Bronchial epithelial cell (primary cell): ENCODE measurements at regions not wholly inside any gene's neighbourhood (a gene's known extent, or its start where the extent isn't known, plus 50 kb on each side); places are given as distances from the start of the nearest gene placed in this dataset.

Experiments
- DNase-seq: peaks from one replicate; pipeline ENCODE4 v3.0.0-alpha.2; 2010; ENCODE audit warnings: low read depth
- FAIRE-seq: peaks from 2 replicates; lab custom pipeline; 2011; peaks lifted over from hg19 to GRCh38; lab: Jason Lieb, UNC
- H3K27me3 ChIP-seq: 2 replicates; pipeline ENCODE4 v1.5.1; 2011; ENCODE audit warnings: low read length; ENCODE audit not compliant: control insufficient read depth, insufficient read depth
- H3K36me3 ChIP-seq: 2 replicates; pipeline ENCODE4 v1.5.1; 2011; ENCODE audit warnings: low read length; ENCODE audit not compliant: control insufficient read depth, insufficient read depth
- H3K4me3 ChIP-seq: 2 replicates; pipeline ENCODE4 v1.5.1; 2011; ENCODE audit warnings: mild to moderate bottlenecking, low read depth, low read length, control low read depth
- CTCF ChIP-seq: IDR thresholded peaks from 2 replicates; pipeline ENCODE4 v1.5.1; 2011; ENCODE audit warnings: mild to moderate bottlenecking, moderate library complexity, low read length, control low read depth, inconsistent platforms; ENCODE audit not compliant: insufficient read depth, severe bottlenecking

DNA sequence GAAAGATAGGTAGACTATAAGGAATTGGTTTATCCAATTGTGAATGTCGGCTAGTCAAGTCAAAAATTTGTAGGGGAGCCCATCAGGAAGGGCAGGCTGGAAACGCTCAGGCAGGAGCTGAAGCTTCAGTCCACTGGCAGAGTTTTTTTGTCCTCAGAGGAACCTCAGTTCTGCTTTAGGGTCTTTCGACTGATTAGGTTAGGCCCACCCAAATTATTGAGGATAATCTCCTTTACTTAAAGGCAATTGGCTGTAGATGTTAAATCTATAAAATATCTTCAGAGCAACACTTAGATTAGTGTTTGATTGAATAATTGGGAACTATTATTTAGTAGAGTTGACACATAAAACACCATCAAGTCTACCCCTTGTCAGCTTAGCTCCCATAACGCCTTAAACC is 105.5 kb upstream of the ARHGAP5 start:
- H3K4me3 ChIP-seq = no peak overlapping the region
- FAIRE-seq (no peak), DNase-seq (no peak)
- no peak for TF ChIP-seq CTCF
- H3K36me3 ChIP-seq = no peaks in the 10 kb centered on the region
- no peaks in the 10 kb centered on the region for H3K27me3 ChIP-seq

- FAIRE-seq (no peak), DNase-seq (no peak)
- Histone ChIP-seq H3K27me3 (no peaks in the 10 kb centered on the region), H3K36me3 (no peaks in the 10 kb centered on the region), H3K4me3 (no peak overlapping the region)
- no peak for TF ChIP-seq CTCF
Observed at GRCh38 chr14:31977001-31977556, 100.0 kb upstream of the ARHGAP5 start.

GRCh38 chr14:31978423-31978822 is 98.7 kb upstream of the ARHGAP5 start:
- Histone ChIP-seq H3K27me3 (no peaks in the 10 kb centered on the region), H3K36me3 (no peaks in the 10 kb centered on the region), H3K4me3 (no peak overlapping the region)
- no peak for TF ChIP-seq CTCF
- FAIRE-seq (no peak), DNase-seq (no peak)

GRCh38 chr14:31982642-31983041 is 94.5 kb upstream of the ARHGAP5 start:
- no peak for FAIRE-seq
- no peak for TF ChIP-seq CTCF
- no peaks in the 10 kb centered on the region for H3K27me3 ChIP-seq

DNA sequence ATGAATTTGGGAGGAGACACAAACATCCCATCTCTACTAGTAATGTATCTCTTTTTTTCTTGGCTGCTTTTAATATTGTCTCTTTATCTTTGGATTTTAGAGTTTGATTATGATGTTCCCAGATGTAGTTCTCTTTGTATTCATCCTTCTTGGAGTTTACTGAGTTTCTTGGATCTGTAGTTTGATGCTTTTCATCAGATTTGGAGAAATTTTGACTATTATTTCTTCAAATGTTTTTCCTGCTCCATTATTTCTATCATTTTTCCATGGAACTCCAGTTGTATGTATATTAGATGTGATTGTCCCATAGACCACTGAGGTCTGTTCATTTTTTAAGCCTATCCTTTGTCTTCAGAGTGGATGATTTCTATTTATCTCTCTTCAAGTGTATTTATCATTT is 90.7 kb upstream of the ARHGAP5 start:
- Histone ChIP-seq H3K36me3 (no peaks in the 10 kb centered on the region), H3K4me3 (no peak overlapping the region), H3K27me3 (no peaks in the 10 kb centered on the region)
- FAIRE-seq (no peak), DNase-seq (no peak)
- no peak for TF ChIP-seq CTCF

More at GRCh38 chr14:31982642-31983041, 94.5 kb upstream of the ARHGAP5 start:
- H3K36me3 ChIP-seq = no peaks in the 10 kb centered on the region
- H3K4me3 ChIP-seq = no peak overlapping the region
- DNase-seq = no peak

DNA sequence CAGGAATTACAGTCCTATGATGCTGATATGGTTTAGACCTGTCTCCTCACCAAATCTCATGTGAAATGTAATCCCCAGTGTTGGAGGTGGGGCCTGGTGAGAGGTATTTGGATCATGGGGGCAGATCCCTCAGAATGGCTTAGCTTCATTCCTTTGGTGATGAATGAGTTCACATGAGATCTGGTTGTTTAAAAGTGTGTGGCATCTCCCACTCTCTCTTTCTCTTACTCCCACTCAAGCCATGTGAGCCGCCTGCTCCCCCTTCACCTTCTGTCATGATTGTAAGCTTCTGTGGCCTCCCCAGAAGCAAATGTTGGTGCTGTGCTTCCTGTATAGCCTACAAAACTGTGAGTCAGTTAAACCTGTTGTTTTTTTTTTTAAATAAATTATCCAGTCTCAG is 89.4 kb upstream of the ARHGAP5 start:
- no peak for TF ChIP-seq CTCF
- no peak for FAIRE-seq
- Histone ChIP-seq H3K27me3 (no peaks in the 10 kb centered on the region), H3K36me3 (no peaks in the 10 kb centered on the region), H3K4me3 (no peak overlapping the region)
- DNase-seq = no peak
